HEK293T (cell line): ENCODE measurements at regions not wholly inside any gene's neighbourhood (a gene's known extent, or its start where the extent isn't known, plus 50 kb on each side); places are given as distances from the start of the nearest gene placed in this dataset.

Source experiments
- ARNT ChIP-seq: fragments of 450-650 bp; IDR thresholded peaks from 2 replicates; pipeline ENCODE4 v1.6.1; 2017; ENCODE audit warnings: mild to moderate bottlenecking
- BHLHE40 ChIP-seq: fragments of 450-650 bp; IDR thresholded peaks from 2 replicates; pipeline ENCODE4 v1.6.1; 2016; ENCODE audit warnings: mild to moderate bottlenecking, moderate library complexity, borderline replicate concordance
- ELF4 ChIP-seq: fragments of 450-650 bp; IDR thresholded peaks from 2 replicates; pipeline ENCODE4 v1.6.1; 2017; ENCODE audit warnings: antibody characterized with exemption
- FOXA1 ChIP-seq: fragments of 450-650 bp; IDR thresholded peaks from 2 replicates; pipeline ENCODE4 v1.6.1; 2016; ENCODE audit warnings: mild to moderate bottlenecking
- FOXK2 ChIP-seq: fragments of 450-650 bp; IDR thresholded peaks from 2 replicates; pipeline ENCODE4 v1.6.1; 2016; ENCODE audit warnings: mild to moderate bottlenecking
- FOXM1 ChIP-seq: fragments of 450-650 bp; IDR thresholded peaks from 2 replicates; pipeline ENCODE4 v1.6.1; 2017; ENCODE audit warnings: mild to moderate bottlenecking, borderline replicate concordance
- L3MBTL2 ChIP-seq: fragments of 450-650 bp; conservative IDR thresholded peaks from 2 replicates; pipeline ENCODE4 v1.6.1; 2016; ENCODE audit warnings: mild to moderate bottlenecking
- LEF1 ChIP-seq: fragments of 450-650 bp; IDR thresholded peaks from 2 replicates; pipeline ENCODE4 v1.6.1; 2017; ENCODE audit warnings: mild to moderate bottlenecking, borderline replicate concordance
- NFRKB ChIP-seq: fragments of 450-650 bp; IDR thresholded peaks from 2 replicates; pipeline ENCODE4 v1.6.1; 2016; ENCODE audit warnings: mild to moderate bottlenecking, moderate library complexity
- SP1 ChIP-seq: fragments of 450-650 bp; IDR thresholded peaks from 2 replicates; pipeline ENCODE4 v1.6.1; 2017
- SUZ12 ChIP-seq: fragments of 450-650 bp; IDR thresholded peaks from 2 replicates; pipeline ENCODE4 v1.6.1; 2016; ENCODE audit warnings: mild to moderate bottlenecking
- TARDBP ChIP-seq: fragments of 450-650 bp; IDR thresholded peaks from 2 replicates; pipeline ENCODE4 v1.6.1; 2016
- ZNF384 ChIP-seq: fragments of 450-650 bp; IDR thresholded peaks from 2 replicates; pipeline ENCODE4 v1.6.1; 2016

GRCh38 chr2:33933203-33933602 lies 334.1 kb upstream of the FAM98A start:
- TF ChIP-seq ZNF384: no peak
- TF ChIP-seq ELF4: no peak
- TF ChIP-seq FOXK2: no peak
- no peak for TF ChIP-seq SP1
- TF ChIP-seq BHLHE40: no peak
- TF ChIP-seq FOXA1: no peak
- TF ChIP-seq LEF1: no peak
- no peak for TF ChIP-seq SUZ12
- TF ChIP-seq FOXM1: no peak
- no peak for TF ChIP-seq TARDBP
- TF ChIP-seq L3MBTL2: no peak
- no peak for TF ChIP-seq NFRKB
- TF ChIP-seq ARNT: no peak
